Caki2 (cell line): ENCODE measurements at regions not wholly inside any gene's neighbourhood (a gene's known extent, or its start where the extent isn't known, plus 50 kb on each side); places are given as distances from the start of the nearest gene placed in this dataset.
"Not testable (repeated sequence)": the region's sequence is repeated elsewhere in the genome, so short reads cannot be mapped to it uniquely, and the experiment has no call there.

Experiments used
- DNase-seq: peaks from one replicate; pipeline ENCODE4 v3.0.0-alpha.2; 2015; ENCODE audit warnings: low read depth
- in situ Hi-C: cut with HindIII; loops from 2 replicates; pipeline ENCODE4 v1.10.0; 2016; ENCODE audit warnings: low sequenced_read_pairs, low pct_unique_long_range_greater_than_20kb, mixed read lengths

DNA sequence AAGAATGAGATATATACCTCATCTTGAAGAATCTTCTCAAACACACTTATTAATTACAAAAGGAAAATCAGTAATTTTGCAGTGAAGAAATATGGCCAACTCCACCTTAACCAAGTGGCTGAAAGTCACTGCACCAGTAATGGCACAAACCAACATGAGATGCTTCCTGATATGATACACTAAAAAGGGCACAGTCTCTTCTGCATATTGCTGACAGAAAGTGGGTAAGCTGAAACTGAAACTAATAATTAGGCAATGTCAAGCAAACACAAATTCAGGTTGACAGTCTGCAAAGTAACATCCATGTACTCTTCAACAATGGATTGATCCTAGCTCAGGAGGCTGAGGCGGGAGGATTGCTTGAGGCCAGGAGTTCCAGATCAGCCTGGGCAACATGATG lies 56.1 kb downstream of the ZNF22 start:
- in situ Hi-C loops = not testable (repeated sequence)

GRCh38 chr10:45058580-45058979 lies 57.9 kb downstream of the ZNF22 start:
- no peak for DNase-seq
- in situ Hi-C loops = no loop called here

More for the DNA sequence above, 56.1 kb downstream of the ZNF22 start:
- not testable (repeated sequence) for DNase-seq

DNA sequence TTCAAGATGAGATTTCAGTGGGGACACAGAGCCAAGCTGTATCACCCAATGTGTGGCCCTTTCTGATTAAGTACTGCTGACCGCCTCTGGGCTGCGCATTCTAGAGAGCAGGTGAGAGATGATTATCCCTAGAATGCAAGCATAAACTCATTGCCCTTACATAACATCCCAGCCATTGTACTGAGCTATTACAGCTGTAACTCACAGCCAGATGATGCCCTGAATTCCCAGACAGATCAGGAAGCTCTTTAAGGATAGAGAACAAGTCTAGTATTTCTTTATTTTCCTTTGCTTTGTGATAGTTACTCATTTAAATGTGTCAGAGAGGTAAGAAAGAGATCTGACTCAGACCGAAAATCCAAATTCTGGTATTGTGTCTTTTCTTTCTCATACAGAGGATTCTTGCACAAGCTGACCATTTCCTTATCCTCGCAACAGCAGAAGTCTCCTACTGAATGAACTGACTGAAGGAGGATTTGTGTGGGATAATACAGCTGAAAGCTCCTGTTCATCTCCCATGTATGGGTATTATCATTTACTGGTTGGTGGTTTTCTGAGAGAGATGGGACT lies 58.4 kb downstream of the ZNF22 start:
- in situ Hi-C loops = no loop called here
- no peak for DNase-seq

DNA sequence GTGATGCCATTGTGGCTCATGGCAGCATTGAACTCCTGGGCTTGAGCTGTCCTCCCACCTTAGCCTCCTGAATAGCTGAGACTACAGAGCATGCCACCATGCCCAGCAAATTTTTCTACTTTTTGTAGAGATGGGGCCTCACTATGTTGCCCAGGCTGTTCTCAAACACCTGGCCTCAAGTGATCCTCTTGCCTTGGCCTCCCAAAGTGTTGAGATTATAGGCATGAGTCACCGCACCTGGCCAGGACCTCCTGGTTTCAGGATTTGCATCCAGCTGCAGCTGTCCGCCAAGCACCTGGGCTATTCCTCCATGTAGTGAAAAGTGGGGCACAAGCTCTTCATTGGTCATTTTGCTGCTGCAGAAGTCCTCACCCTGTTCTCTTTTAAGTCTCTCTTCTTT lies 58.9 kb downstream of the ZNF22 start:
- in situ Hi-C loops = no loop called here
- no peak for DNase-seq

GRCh38 chr10:45061982-45062381 lies 61.3 kb downstream of the ZNF22 start:
- in situ Hi-C loops = no loop called here
- no peak for DNase-seq

DNA sequence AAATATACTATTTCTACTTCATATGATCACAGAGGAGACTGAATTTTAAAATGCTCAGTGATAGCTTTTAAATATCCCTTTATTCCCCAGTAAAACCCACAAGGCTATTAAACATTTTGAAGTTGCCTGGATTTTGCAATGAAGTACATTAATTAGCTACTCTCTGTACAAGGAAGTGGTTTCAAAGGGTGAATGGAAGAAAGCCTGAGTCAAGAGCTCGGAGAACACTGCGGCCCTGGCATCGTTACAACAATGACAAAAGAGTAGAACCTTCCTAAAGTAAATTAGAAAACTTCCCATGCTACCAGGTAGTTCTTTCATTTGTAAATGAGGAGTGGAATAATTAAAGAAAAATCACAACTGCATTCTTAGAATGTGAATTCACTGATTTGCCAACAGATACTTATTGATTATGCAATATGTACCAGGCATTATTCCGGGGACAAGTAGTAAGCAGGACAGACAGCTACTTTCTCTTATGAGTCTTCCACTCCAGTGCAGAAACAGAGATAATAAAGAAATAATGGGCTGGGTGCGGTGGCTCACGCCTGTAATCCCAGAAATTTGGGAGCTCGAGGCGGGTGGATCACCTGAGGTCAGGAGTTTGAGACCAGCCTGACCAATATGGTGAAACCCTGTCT lies 63.0 kb downstream of the ZNF22 start:
- in situ Hi-C loops = no loop called here
- no peak for DNase-seq

DNA sequence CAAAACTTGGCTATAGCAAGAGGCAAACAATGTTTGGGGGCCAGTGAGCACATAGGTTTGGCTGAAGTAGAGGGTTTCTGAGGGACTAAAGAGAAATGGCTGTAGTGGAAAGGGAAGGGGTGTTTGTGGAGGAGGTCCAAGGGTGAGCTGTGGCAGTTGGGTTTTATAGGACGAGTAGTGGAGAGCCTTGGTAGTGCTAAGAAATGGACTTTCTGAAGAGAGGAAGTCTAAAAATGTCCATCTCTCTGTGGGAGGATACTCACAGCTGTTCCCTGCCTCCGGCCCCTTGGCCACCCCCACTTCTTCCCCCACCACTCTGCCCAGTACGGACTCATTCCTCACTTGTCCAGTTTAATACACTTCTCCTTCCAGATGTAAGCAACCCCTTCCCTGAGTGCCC lies 64.3 kb downstream of the ZNF22 start:
- in situ Hi-C loops = no loop called here
- no peak for DNase-seq

DNA sequence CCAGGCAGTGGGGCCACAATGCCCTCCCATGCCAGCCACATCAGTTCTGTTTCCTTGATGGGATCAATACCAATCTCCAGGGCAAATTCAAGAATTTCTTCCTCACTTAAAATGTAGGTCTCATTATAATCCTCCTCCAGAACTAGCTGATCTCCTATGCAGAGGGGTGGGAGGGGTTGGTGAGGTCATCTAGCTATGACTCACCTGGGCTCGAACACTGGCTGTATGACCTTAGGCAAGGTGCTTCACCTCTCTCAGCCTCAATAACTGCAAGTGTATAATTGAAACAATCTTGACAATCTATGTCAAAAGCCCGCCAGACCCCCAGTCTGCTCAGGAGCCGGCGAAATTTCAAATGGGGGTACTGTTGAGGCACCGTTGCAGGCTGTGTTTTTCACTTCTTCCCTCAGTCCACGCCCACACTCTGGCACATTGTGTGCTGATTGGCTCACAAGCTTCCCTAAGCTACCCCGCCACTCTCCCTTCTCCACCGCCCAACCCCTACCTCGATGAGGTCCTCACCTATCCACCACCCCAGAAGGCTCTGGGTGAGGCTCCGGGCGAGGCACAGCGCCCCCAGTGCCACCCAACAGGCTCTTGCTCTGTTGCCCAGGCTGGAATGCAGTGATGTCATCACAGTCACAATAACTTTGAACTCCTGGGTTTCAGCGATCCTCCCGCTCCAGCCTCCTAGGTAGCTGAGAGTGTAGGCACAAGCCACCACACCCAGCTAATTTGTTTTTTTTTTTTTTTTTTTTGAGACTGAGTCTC lies 70.5 kb downstream of the ZNF22 start:
- in situ Hi-C loops = no loop called here
- no peak for DNase-seq

DNA sequence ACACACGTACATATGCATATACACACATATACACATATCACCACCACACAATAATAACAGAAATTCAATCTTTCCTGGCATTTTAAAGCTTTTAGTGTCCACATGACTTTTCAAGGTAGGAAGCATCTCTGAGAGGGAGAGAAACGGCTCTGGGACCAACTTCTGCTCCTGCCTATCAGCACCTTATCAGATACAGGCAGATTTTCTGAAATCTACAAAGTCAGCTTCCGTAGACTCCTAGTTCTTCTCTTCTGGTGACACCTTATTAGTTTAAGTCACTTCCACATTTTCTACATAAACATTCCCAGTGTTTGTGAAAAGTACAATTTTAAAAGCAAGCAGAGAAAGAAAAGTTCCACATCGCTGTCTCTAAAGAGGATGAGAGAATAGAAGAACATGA lies 74.5 kb downstream of the ZNF22 start:
- no peak for DNase-seq
- in situ Hi-C loops = no loop called here

DNA sequence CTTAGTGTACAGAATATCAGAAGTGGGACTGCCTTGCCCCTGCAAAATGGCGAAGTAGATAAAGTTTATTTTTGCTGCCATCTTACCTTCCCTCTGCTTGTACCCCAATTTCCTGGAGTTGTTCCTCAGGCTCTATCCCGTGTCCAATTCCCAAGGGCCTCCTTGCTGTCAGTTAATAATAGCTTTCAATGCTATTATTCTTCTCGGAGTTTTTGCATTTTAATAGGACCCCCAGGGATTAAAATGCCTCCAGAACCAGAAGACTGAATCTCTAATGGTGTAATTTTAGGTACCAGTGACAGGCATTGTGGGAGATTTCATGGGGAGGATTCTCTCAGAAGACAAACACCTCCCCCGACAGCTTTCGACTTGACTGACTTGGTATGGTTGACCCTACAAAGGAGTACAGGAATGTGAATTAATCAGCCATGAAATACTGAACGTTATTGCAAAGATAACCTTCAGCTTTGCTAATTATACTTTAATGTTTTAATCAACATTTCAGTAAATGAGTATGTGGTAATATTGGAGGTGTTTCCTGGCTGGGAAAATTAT lies 75.2 kb downstream of the ZNF22 start:
- in situ Hi-C loops = no loop called here
- no peak for DNase-seq

GRCh38 chr10:45076891-45077290 lies 76.2 kb downstream of the ZNF22 start:
- in situ Hi-C loops = no loop called here

DNA sequence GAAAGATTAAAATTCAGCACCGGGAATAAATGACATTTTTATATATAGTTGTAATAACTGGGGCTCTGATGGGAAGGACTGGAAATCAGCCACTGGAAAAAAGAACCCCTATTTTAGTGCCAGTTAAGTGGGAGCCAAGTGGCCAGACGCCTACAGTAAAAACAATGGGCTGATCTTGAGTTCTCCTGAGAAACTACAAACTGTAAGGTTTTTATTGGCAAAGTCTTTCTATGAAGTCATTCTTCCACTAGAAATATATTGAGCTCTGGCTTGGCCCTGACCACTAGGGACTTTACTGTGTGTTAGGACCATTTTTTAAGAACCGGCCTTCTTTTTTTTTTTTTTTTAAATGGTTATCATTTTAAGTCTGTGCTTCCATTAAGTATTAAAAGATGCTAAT lies 79.6 kb downstream of the ZNF22 start:
- no peak for DNase-seq
- in situ Hi-C loops = no loop called here

More at GRCh38 chr10:45076891-45077290, 76.2 kb downstream of the ZNF22 start:
- no peak for DNase-seq

- in situ Hi-C loops = no loop called here
- DNase-seq = no peak
These were observed 81.5 kb downstream of the ZNF22 start for GRCh38 chr10:45082176-45082575.

- in situ Hi-C loops = no loop called here
- DNase-seq = no peak
These were observed 91.2 kb downstream of the ZNF22 start for GRCh38 chr10:45091968-45092367.

DNA sequence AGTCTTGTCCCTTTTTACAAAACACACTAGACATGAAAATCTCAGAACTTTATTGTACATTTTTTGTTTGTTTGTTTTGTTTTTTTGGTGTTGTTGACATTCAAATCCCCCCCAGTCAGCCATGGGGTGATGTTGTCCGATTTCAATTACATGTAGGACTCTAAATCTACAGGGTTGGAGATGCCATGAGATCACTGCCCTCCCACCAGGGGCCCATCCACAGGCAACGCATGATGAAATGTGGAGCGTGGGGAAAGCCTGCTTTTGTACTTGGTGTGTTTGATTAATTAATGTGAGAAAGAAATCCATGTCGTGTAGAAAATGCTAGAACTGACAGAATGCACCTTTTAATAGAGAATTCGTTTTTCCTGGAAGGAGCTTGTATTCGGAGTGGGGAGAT lies 93.2 kb downstream of the ZNF22 start:
- in situ Hi-C loops = no loop called here
- no peak for DNase-seq

DNA sequence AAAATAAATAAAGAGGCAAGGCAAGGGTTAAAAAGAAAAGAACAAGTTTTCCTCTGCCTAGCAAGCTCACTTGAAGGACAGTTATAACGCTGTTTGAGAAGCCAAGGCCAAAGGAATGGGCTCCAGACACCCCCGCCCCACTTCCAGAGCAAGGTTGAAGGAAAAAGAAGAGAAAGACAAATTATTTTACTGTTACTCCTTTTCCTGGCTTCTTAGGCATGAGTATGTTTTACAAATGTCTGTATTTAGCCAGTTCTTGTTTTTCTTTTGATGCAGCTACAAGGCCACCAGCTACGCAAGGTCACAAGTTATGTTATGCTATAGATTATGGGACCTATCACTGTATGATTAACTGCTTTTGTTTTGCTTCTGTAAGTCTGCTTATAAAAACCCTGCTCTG lies 94.6 kb downstream of the ZNF22 start:
- in situ Hi-C loops = no loop called here
- no peak for DNase-seq

DNA sequence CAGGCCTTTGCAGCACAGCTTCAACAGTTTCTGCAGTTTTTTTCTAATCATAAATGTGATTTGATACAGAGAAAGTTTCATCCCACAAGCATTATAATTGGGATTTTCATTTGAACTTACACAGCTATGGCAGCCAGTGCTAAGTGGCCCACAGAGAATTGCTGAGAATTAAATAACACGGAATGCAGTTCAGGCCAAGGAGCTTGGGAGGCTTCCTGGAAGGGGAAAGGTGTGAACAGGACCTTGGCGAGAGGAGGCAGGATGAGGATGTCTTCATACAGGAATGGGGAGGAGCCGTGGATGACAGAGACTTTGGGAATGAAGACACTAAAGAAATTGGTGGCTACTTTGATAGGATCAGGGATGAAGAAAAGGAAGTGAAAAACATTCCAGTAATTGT lies 95.3 kb downstream of the ZNF22 start:
- in situ Hi-C loops = no loop called here
- no peak for DNase-seq

- no peak for DNase-seq
These were observed 99.7 kb downstream of the ZNF22 start for GRCh38 chr10:45100429-45100828.

DNA sequence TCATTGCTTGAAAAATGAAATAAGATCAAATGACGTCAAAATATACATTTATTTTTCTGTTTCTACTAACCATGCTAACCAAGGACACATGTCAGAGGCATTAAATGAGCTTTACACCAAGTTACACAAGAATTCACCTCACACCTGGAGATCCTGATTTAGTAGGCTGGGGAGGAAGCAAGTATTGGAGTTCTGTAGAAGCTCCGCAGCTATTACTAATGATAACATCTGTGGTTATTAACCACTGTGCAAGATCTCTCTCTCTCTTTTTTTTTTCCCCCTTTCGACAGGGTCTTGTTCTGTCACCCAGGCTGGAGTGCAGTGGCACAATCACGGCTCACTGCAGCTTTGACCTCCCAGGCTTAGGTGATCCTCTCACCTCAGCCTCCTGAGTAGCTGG lies 104.0 kb downstream of the ZNF22 start:
- in situ Hi-C loops = no loop called here
- DNase-seq = no peak

More at GRCh38 chr10:45100429-45100828, 99.7 kb downstream of the ZNF22 start:
- in situ Hi-C loops = no loop called here
